H9 (cell line): ENCODE measurements at regions not wholly inside any gene's neighbourhood (a gene's known extent, or its start where the extent isn't known, plus 50 kb on each side); places are given as distances from the start of the nearest gene placed in this dataset.

ENCODE experiments used
- DNase-seq: peaks from one replicate; pipeline ENCODE4 v3.0.0-alpha.2; 2017
- H2AFZ ChIP-seq: one replicate; pipeline ENCODE4 v1.6.1; 2013; ENCODE audit warnings: mild to moderate bottlenecking, low read length, control low read depth, moderate library complexity
- H2AK5ac ChIP-seq: 2 replicates; pipeline ENCODE4 v1.6.1; 2013; ENCODE audit warnings: low read length, control low read depth, mixed read lengths; ENCODE audit not compliant: insufficient read length
- H2BK120ac ChIP-seq: one replicate; pipeline ENCODE4 v1.6.1; 2013; ENCODE audit warnings: low read depth, mild to moderate bottlenecking, low read length, control low read depth, inconsistent platforms; ENCODE audit not compliant: poor library complexity, severe bottlenecking
- H2BK12ac ChIP-seq: 2 replicates; pipeline ENCODE4 v1.6.1; 2013; ENCODE audit warnings: low read length, control low read depth, mixed read lengths, low read depth; ENCODE audit not compliant: insufficient read length
- H2BK15ac ChIP-seq: 2 replicates; pipeline ENCODE4 v1.6.1; 2013; ENCODE audit warnings: low read depth, low read length, control low read depth
- H2BK20ac ChIP-seq: one replicate; pipeline ENCODE4 v1.6.1; 2013; ENCODE audit warnings: low read depth, mild to moderate bottlenecking, low read length, control low read depth, inconsistent platforms; ENCODE audit not compliant: poor library complexity, severe bottlenecking
- H2BK5ac ChIP-seq: 2 replicates; pipeline ENCODE4 v1.6.1; 2013; ENCODE audit warnings: low read length, control low read depth, mixed read lengths; ENCODE audit not compliant: insufficient read length
- H3K14ac ChIP-seq: 2 replicates; pipeline ENCODE4 v1.6.1; 2013; ENCODE audit warnings: low read length, control low read depth; ENCODE audit not compliant: insufficient read depth
- H3K18ac ChIP-seq: 2 replicates; pipeline ENCODE4 v1.6.1; 2013; ENCODE audit warnings: low read depth, mild to moderate bottlenecking, mixed read lengths, low read length, control low read depth; ENCODE audit not compliant: insufficient read length
- H3K23ac ChIP-seq: 2 replicates; pipeline ENCODE4 v1.6.1; 2013; ENCODE audit warnings: low read length, control low read depth, mixed read lengths, low read depth; ENCODE audit not compliant: insufficient read length
- H3K23me2 ChIP-seq: 2 replicates; pipeline ENCODE4 v1.6.1; 2013; ENCODE audit warnings: low read depth, mild to moderate bottlenecking, mixed read lengths, low read length, control low read depth; ENCODE audit not compliant: insufficient read length, poor library complexity, severe bottlenecking
- H3K27ac ChIP-seq: 2 replicates; pipeline ENCODE4 v1.5.1; 2013; ENCODE audit warnings: low read length, control low read depth, mixed read lengths, low read depth; ENCODE audit not compliant: insufficient read length
- H3K27me3 ChIP-seq: 2 replicates; pipeline ENCODE4 v1.6.1; 2013; ENCODE audit warnings: low read length, control low read depth, inconsistent platforms; ENCODE audit not compliant: insufficient read depth
- H3K4ac ChIP-seq: 2 replicates; pipeline ENCODE4 v1.6.1; 2013; ENCODE audit warnings: low read depth, mild to moderate bottlenecking, control low read depth, inconsistent platforms, low read length, moderate library complexity
- H3K4me1 ChIP-seq: 2 replicates; pipeline ENCODE4 v1.6.1; 2013; ENCODE audit warnings: low read length, control low read depth, inconsistent platforms; ENCODE audit not compliant: insufficient read depth
- H3K4me2 ChIP-seq: 2 replicates; pipeline ENCODE4 v1.6.1; 2013; ENCODE audit warnings: low read length, control low read depth, mixed read lengths; ENCODE audit not compliant: insufficient read length, insufficient read depth
- H3K56ac ChIP-seq: 2 replicates; pipeline ENCODE4 v1.6.1; 2013; ENCODE audit warnings: low read depth, mild to moderate bottlenecking, mixed read lengths, low read length, control low read depth; ENCODE audit not compliant: insufficient read length
- H3K79me1 ChIP-seq: 2 replicates; pipeline ENCODE4 v1.6.1; 2013; ENCODE audit warnings: low read depth, mild to moderate bottlenecking, moderate library complexity, low read length, control low read depth, inconsistent platforms; ENCODE audit not compliant: insufficient read depth, poor library complexity, severe bottlenecking
- H3K79me2 ChIP-seq: 2 replicates; pipeline ENCODE4 v1.6.1; 2013; ENCODE audit warnings: low read length, control low read depth, inconsistent platforms; ENCODE audit not compliant: insufficient read depth
- H3K9ac ChIP-seq: 2 replicates; pipeline ENCODE4 v1.6.1; 2013; ENCODE audit warnings: low read length, control low read depth, mixed read lengths; ENCODE audit not compliant: insufficient read length; ENCODE audit errors: extremely low read depth
- H3K9me3 ChIP-seq: one replicate; pipeline ENCODE4 v1.6.1; 2013; ENCODE audit warnings: low read depth, low read length, inconsistent platforms; ENCODE audit not compliant: control insufficient read depth
- H3T11ph ChIP-seq: one replicate; pipeline ENCODE4 v1.6.1; 2013; ENCODE audit warnings: mild to moderate bottlenecking, low read length, control low read depth, inconsistent platforms
- H4K20me1 ChIP-seq: one replicate; pipeline ENCODE4 v1.6.1; 2013; ENCODE audit not compliant: control insufficient read depth, insufficient read length, insufficient read depth
- H4K5ac ChIP-seq: 2 replicates; pipeline ENCODE4 v1.6.1; 2013; ENCODE audit warnings: low read depth, mild to moderate bottlenecking, mixed read lengths, low read length, control low read depth; ENCODE audit not compliant: insufficient read length
- H4K8ac ChIP-seq: replicated peaks from 2 replicates; pipeline ENCODE4 v1.6.1; 2013; ENCODE audit warnings: low read length, control low read depth, mixed read lengths, low read depth; ENCODE audit not compliant: insufficient read length
- H4K91ac ChIP-seq: 2 replicates; pipeline ENCODE4 v1.6.1; 2013; ENCODE audit warnings: low read depth, mild to moderate bottlenecking, moderate library complexity, mixed read lengths, low read length, control low read depth; ENCODE audit not compliant: insufficient read length
- H3K27ac Mint-ChIP-seq, 3 experiments: 2 replicates in 2 of 3; 3 replicates in 1 of 3; pipeline ENCODE4 v1.8.0; 2020 to 2021; ENCODE audit warnings: mixed read lengths in 3 of 3, mild to moderate bottlenecking in 1 of 3, moderate library complexity in 1 of 3
- H3K27me3 Mint-ChIP-seq: 2 replicates; pipeline ENCODE4 v1.8.0; 2021; ENCODE audit warnings: low read depth, mild to moderate bottlenecking, moderate library complexity, mixed read lengths
- H3K36me3 Mint-ChIP-seq, 3 experiments: 2 replicates in 2 of 3; 3 replicates in 1 of 3; pipeline ENCODE4 v1.8.0; 2020 to 2021; ENCODE audit warnings: low read depth in 3 of 3, mixed read lengths in 3 of 3; ENCODE audit not compliant: insufficient read depth in 1 of 3
- H3K4me1 Mint-ChIP-seq, 2 experiments: 2 replicates each; pipeline ENCODE4 v1.8.0; 2020; ENCODE audit warnings: mixed read lengths in 2 of 2
- H3K4me3 Mint-ChIP-seq, 2 experiments: 2 replicates in 1 of 2; 3 replicates in 1 of 2; pipeline ENCODE4 v1.8.0; 2020 to 2021; ENCODE audit warnings: mild to moderate bottlenecking in 2 of 2, mixed read lengths in 2 of 2, moderate library complexity in 1 of 2
- H3K9me3 Mint-ChIP-seq, 2 experiments: 2 replicates in 1 of 2; 3 replicates in 1 of 2; pipeline ENCODE4 v1.8.0; 2020; ENCODE audit warnings: mild to moderate bottlenecking in 2 of 2, mixed read lengths in 2 of 2, moderate library complexity in 1 of 2
- CTCF ChIP-seq: fragments of 200-600 bp; sonication (generic); conservative IDR thresholded peaks from 3 replicates; pipeline ENCODE4 v1.8.0; 2021; ENCODE audit warnings: antibody characterized with exemption, mild to moderate bottlenecking
- WGBS: extraction: QIAGEN DNeasy Blood & Tissue Kit; methylation state at CpG from one replicate; pipeline ENCODE4 v1.1.7; 2013; ENCODE audit warnings: missing lambda C conversion rate, low lambda C conversion rate, mixed read lengths; ENCODE audit not compliant: insufficient read length; ENCODE audit errors: extremely low coverage; 5-methylcytosine and 5-hydroxymethylcytosine counted together

DNA sequence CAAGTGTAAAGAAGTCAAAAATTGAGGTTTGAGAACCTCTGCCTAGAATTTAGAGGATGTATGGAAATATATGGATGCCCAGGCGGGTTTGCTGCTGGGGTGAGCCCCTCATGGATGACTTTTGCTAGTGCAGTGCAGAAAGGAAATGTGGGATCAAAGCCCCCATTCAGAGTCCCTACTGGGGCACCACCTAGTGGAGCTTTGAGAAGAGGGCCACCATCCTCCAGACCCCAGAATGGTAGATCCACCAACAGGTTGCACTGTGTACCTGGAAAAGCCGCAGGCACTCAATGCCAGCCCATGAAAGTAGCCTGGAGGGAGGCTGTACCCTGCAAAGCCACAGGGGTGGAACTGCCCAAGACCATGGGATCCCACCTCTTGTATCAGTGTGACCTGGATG is 330.7 kb upstream of the DPYD start:
- TF ChIP-seq CTCF: peak; percentile 33; the same call in 2 of the 3 replicates
- Histone ChIP-seq H3K56ac (no peak overlapping the region), H3K79me2 (no peaks in the 10 kb centered on the region), H3K79me1 (no peaks in the 10 kb centered on the region), H2BK5ac (no peak overlapping the region), H4K5ac (no peak overlapping the region), H2AK5ac (no peak overlapping the region), H3K4ac (no peak overlapping the region), H4K8ac (no peak overlapping the region), H3K18ac (no peak overlapping the region), H4K91ac (no peak overlapping the region), H2BK120ac (no peak overlapping the region), H3K4me1 (no peaks in the 10 kb centered on the region; the same call in 1 of the 2 replicates), H2BK12ac (no peak overlapping the region), H3K27ac (no peak overlapping the region), H3K23ac (no peak overlapping the region), H3T11ph (no peak overlapping the region), H2BK15ac (no peak overlapping the region), H2AFZ (no peak overlapping the region), H3K4me2 (no peak overlapping the region), H3K9ac (no peak overlapping the region), H3K27me3 (no peaks in the 10 kb centered on the region), H2BK20ac (no peak overlapping the region), H3K9me3 (no peaks in the 10 kb centered on the region), H3K14ac (no peak overlapping the region), H4K20me1 (no peaks in the 10 kb centered on the region), H3K23me2 (no peaks in the 10 kb centered on the region)
- H3K4me3 Mint-ChIP-seq: no peak overlapping the region
- no peak overlapping the region for H3K27ac Mint-ChIP-seq
- no CpG with 5 or more reads among the region's 2 CpGs for WGBS
- no peaks in the 10 kb centered on the region for H3K27me3 Mint-ChIP-seq
- H3K9me3 Mint-ChIP-seq: peaks cover 12% of the 10 kb centered on the region in 2 experiments
- no peak for DNase-seq
- H3K4me1 Mint-ChIP-seq: peaks cover 9 to 10% of the 10 kb centered on the region in 2 experiments
- peaks cover 6 to 21% (median 11%) of the 10 kb centered on the region in 3 experiments; a peak in 6 of 7 replicates for H3K36me3 Mint-ChIP-seq
